CD14-positive monocyte (primary cell): ENCODE measurements at regions not wholly inside any gene's neighbourhood (a gene's known extent, or its start where the extent isn't known, plus 50 kb on each side); places are given as distances from the start of the nearest gene placed in this dataset.

Source experiments
- DNase-seq, 3 donors: peaks; one replicate each; pipeline ENCODE4 v3.0.0-alpha.2; 2011 to 2022
- H2AFZ ChIP-seq: 2 replicates; pipeline ENCODE4 v1.6.0; 2012; ENCODE audit warnings: mild to moderate bottlenecking, low read depth, low read length, inconsistent platforms; ENCODE audit not compliant: insufficient read depth, poor library complexity, severe bottlenecking
- H3K27ac ChIP-seq, 2 donors: 1 replicate in 1 of 2; 2 replicates in 1 of 2; pipeline ENCODE4 v1.5.1; 2012 to 2013; ENCODE audit warnings: low read length in 2 of 2, control low read depth in 1 of 2, inconsistent platforms in 1 of 2, low read depth in 1 of 2, mild to moderate bottlenecking in 1 of 2
- H3K27me3 ChIP-seq, 2 donors: one replicate each; pipeline versions ENCODE4 v1.6.0 to v1.6.1; 2011 to 2013; ENCODE audit warnings: low read length in 2 of 2; ENCODE audit not compliant: control insufficient read depth in 2 of 2, insufficient read depth in 2 of 2
- H3K36me3 ChIP-seq, 2 donors: replicated peaks in 1 of 2; 1 replicate in 1 of 2; 2 replicates in 1 of 2; pipeline versions ENCODE4 v1.5.1 to v1.6.1; 2012 to 2013; ENCODE audit warnings: low read length in 2 of 2, control low read depth in 1 of 2, inconsistent platforms in 1 of 2, mild to moderate bottlenecking in 1 of 2; ENCODE audit not compliant: insufficient read depth in 2 of 2, control insufficient read depth in 1 of 2
- H3K4me1 ChIP-seq, 2 donors: 1 replicate in 1 of 2; 2 replicates in 1 of 2; pipeline versions ENCODE4 v1.5.1 to v1.6.1; 2012 to 2013; ENCODE audit warnings: low read length in 2 of 2, control low read depth in 1 of 2, inconsistent platforms in 1 of 2, mild to moderate bottlenecking in 1 of 2, moderate library complexity in 1 of 2; ENCODE audit not compliant: insufficient read depth in 2 of 2, control insufficient read depth in 1 of 2
- H3K4me2 ChIP-seq: replicated peaks from 2 replicates; pipeline ENCODE3; 2012; ENCODE audit warnings: low read length, moderate library complexity, mild to moderate bottlenecking; ENCODE audit not compliant: poor library complexity, severe bottlenecking; ENCODE audit errors: extremely low read depth
- H3K4me3 ChIP-seq, 3 experiments: fragments of 200-600 bp in 1 of 3; sonication (generic) in 1 of 3; replicated peaks in 1 of 3; 1 replicate in 2 of 3; 2 replicates in 1 of 3; pipeline ENCODE4 v1.5.1; 2011 to 2013; ENCODE audit warnings: low read length in 3 of 3, mild to moderate bottlenecking in 3 of 3, control low read depth in 2 of 3, low read depth in 2 of 3, inconsistent platforms in 1 of 3, moderate library complexity in 1 of 3
- H3K79me2 ChIP-seq: 2 replicates; pipeline ENCODE4 v1.6.0; 2012; ENCODE audit warnings: mild to moderate bottlenecking, control low read depth, inconsistent platforms, low read length, moderate library complexity; ENCODE audit not compliant: insufficient read depth
- H3K9ac ChIP-seq: 2 replicates; pipeline ENCODE4 v1.6.0; 2017; ENCODE audit warnings: low read length, mild to moderate bottlenecking; ENCODE audit not compliant: insufficient read depth, poor library complexity, severe bottlenecking
- H3K9me3 ChIP-seq, 2 donors: replicated peaks in 1 of 2; 1 replicate in 1 of 2; 2 replicates in 1 of 2; pipeline versions ENCODE4 v1.5.1 to v1.6.1; 2012 to 2013; ENCODE audit warnings: low read length in 2 of 2, control low read depth in 1 of 2; ENCODE audit not compliant: control insufficient read depth in 1 of 2, insufficient read depth in 1 of 2
- H4K20me1 ChIP-seq: 2 replicates; pipeline ENCODE4 v1.6.0; 2012; ENCODE audit warnings: mild to moderate bottlenecking, low read length, control low read depth, moderate library complexity; ENCODE audit not compliant: insufficient read depth
- H3K27ac Mint-ChIP-seq, 7 donors: one replicate each; pipeline ENCODE4 v1.8.0; 2020; ENCODE audit warnings: mild to moderate bottlenecking in 7 of 7, mixed read lengths in 7 of 7, moderate library complexity in 6 of 7, inconsistent platforms in 2 of 7
- H3K27me3 Mint-ChIP-seq, 3 donors: one replicate each; pipeline ENCODE4 v1.8.0; 2021 to 2022; ENCODE audit warnings: low read depth in 3 of 3, mild to moderate bottlenecking in 3 of 3, mixed read lengths in 3 of 3, moderate library complexity in 3 of 3, inconsistent platforms in 1 of 3
- H3K36me3 Mint-ChIP-seq, 2 donors: one replicate each; pipeline ENCODE4 v1.8.0; 2020; ENCODE audit warnings: mixed read lengths in 2 of 2, inconsistent platforms in 1 of 2, mild to moderate bottlenecking in 1 of 2
- H3K4me1 Mint-ChIP-seq: one replicate; pipeline ENCODE4 v1.8.0; 2020; ENCODE audit warnings: mild to moderate bottlenecking, mixed read lengths
- H3K4me3 Mint-ChIP-seq, 2 donors: one replicate each; pipeline ENCODE4 v1.8.0; 2020; ENCODE audit warnings: mild to moderate bottlenecking in 2 of 2, mixed read lengths in 2 of 2, moderate library complexity in 1 of 2
- H3K9me3 Mint-ChIP-seq, 7 donors: one replicate each; pipeline ENCODE4 v1.8.0; 2020 to 2022; ENCODE audit warnings: mixed read lengths in 7 of 7, mild to moderate bottlenecking in 6 of 7, moderate library complexity in 6 of 7, inconsistent platforms in 2 of 7
- CTCF ChIP-seq: fragments of 200-600 bp; IDR thresholded peaks from one replicate; pipeline ENCODE4 v1.8.0; 2022; ENCODE audit warnings: antibody characterized with exemption, mild to moderate bottlenecking
- whole genome bisulfite sequencing: methylation state at CpG from one replicate; pipeline ENCODE4 v1.1.5; 2013; ENCODE audit warnings: missing lambda C conversion rate; ENCODE audit not compliant: insufficient coverage; 5-methylcytosine and 5-hydroxymethylcytosine counted together
- intact Hi-C, 2 donors: fragments of 100-400 bp; cut with micrococcal nuclease; formaldehyde crosslinking; loops; one replicate each; pipeline versions ENCODE4 v1.15.0 to v1.15.1; 2023

- Histone ChIP-seq H3K9ac (no peak overlapping the region), H3K36me3 (no peaks in the 10 kb centered on the region), H3K4me2 (no peak overlapping the region), H3K27ac (no peak overlapping the region), H3K9me3 (peaks cover 8 to 49% of the 10 kb centered on the region in 2 donors), H3K27me3 (no peaks in the 10 kb centered on the region), H3K4me3 (no peak overlapping the region), H3K79me2 (no peaks in the 10 kb centered on the region), H2AFZ (no peak overlapping the region), H3K4me1 (no peaks in the 10 kb centered on the region), H4K20me1 (no peaks in the 10 kb centered on the region)
- peaks cover 3 to 47% (median 20%) of the 10 kb centered on the region in 7 donors for H3K9me3 Mint-ChIP-seq
- no peak overlapping the region for H3K27ac Mint-ChIP-seq
- H3K27me3 Mint-ChIP-seq: peaks cover 0 to 2% (median 2%) of the 10 kb centered on the region in 3 donors
- 67% methylated on average over 3 of the region's 6 CpGs for WGBS
- no peak for TF ChIP-seq CTCF
- no peaks in the 10 kb centered on the region for H3K36me3 Mint-ChIP-seq
- no peak for DNase-seq
- intact Hi-C loops: no loop called here
- no peak overlapping the region for H3K4me3 Mint-ChIP-seq
- H3K4me1 Mint-ChIP-seq: no peaks in the 10 kb centered on the region
These were observed 776.4 kb downstream of the TYW1 start for GRCh38 chr7:67773081-67773480.

GRCh38 chr7:67777119-67777518, 780.5 kb downstream of the TYW1 start:
- Histone ChIP-seq H3K36me3 (no peaks in the 10 kb centered on the region), H3K4me2 (no peak overlapping the region), H4K20me1 (no peaks in the 10 kb centered on the region), H3K4me1 (no peaks in the 10 kb centered on the region), H3K9ac (no peak overlapping the region), H3K79me2 (no peaks in the 10 kb centered on the region), H3K27ac (no peak overlapping the region), H2AFZ (no peak overlapping the region), H3K4me3 (no peak overlapping the region), H3K27me3 (no peaks in the 10 kb centered on the region), H3K9me3 (peaks cover 12 to 39% of the 10 kb centered on the region in 2 donors)
- 80% methylated on average over 1 of the region's 3 CpGs for WGBS
- no peaks in the 10 kb centered on the region for H3K4me1 Mint-ChIP-seq
- no peak for DNase-seq
- no peaks in the 10 kb centered on the region for H3K36me3 Mint-ChIP-seq
- H3K9me3 Mint-ChIP-seq: peaks cover 0 to 48% (median 20%) of the 10 kb centered on the region in 7 donors
- intact Hi-C loops: no loop called here
- no peak overlapping the region for H3K27ac Mint-ChIP-seq
- peaks cover 0 to 2% (median 2%) of the 10 kb centered on the region in 3 donors for H3K27me3 Mint-ChIP-seq
- H3K4me3 Mint-ChIP-seq: no peak overlapping the region
- TF ChIP-seq CTCF: no peak
